ENCODE measurements at regions not wholly inside any gene's neighbourhood (a gene's known extent, or its start where the extent isn't known, plus 50 kb on each side); places are given as distances from the start of the nearest gene placed in this dataset.

DNA sequence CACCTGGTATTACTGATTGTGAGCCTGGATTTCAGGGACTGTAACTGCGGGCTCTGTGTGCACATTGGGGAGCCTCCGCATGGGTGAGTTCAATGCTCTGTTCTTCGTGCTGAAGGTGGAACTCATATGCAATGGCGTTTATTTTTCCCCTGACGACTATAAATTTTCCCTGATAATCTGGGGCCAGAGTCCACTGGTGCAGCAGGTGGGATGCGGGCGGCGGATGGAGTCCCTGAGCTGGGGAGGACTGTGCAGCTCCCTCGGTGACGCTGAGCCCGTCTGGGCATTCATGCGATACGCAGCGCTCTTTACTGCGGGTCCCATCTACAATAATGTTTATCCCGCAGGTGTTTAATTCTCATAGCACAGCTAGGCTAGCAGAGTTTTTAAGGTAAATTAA is 181.6 kb upstream of the ALKAL2 start:
- TF ChIP-seq EZH2 (IDR thresholded peaks at IDR 0.05; ENCODE audit: low read length, missing control alignments) = no peak
- TF ChIP-seq, protein P1, sequence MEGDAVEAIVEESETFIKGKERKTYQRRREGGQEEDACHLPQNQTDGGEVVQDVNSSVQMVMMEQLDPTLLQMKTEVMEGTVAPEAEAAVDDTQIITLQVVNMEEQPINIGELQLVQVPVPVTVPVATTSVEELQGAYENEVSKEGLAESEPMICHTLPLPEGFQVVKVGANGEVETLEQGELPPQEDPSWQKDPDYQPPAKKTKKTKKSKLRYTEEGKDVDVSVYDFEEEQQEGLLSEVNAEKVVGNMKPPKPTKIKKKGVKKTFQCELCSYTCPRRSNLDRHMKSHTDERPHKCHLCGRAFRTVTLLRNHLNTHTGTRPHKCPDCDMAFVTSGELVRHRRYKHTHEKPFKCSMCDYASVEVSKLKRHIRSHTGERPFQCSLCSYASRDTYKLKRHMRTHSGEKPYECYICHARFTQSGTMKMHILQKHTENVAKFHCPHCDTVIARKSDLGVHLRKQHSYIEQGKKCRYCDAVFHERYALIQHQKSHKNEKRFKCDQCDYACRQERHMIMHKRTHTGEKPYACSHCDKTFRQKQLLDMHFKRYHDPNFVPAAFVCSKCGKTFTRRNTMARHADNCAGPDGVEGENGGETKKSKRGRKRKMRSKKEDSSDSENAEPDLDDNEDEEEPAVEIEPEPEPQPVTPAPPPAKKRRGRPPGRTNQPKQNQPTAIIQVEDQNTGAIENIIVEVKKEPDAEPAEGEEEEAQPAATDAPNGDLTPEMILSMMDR (conservative IDR thresholded peaks at IDR 0.05 in 1 of 2, IDR thresholded peaks at IDR 0.05 in 1 of 2; ENCODE audit: low read depth in 1 of 2, low read length in 2 of 2) = no peak
